CD4-positive, CD25-positive, alpha-beta regulatory T cell (primary cell): ENCODE measurements at regions not wholly inside any gene's neighbourhood (a gene's known extent, or its start where the extent isn't known, plus 50 kb on each side); places are given as distances from the start of the nearest gene placed in this dataset.

Source experiments
- ATAC-seq, 2 donors: fragments of 150-1000 bp; cut with Tn5 transposase; one replicate each; pipeline ENCODE4 v1.10.0; 2021; ENCODE audit warnings: low read depth in 2 of 2, moderate number of reproducible peaks in 2 of 2, moderate library complexity in 1 of 2
- DNase-seq, 3 donors: peaks; one replicate each; pipeline versions ENCODE4 v3.0.0 to v3.0.0-alpha.2; 2012 to 2022; ENCODE audit warnings: mixed read lengths in 1 of 3
- H3K27ac ChIP-seq: one replicate; pipeline ENCODE4 v1.7.0; 2013; ENCODE audit warnings: mild to moderate bottlenecking, low read length; ENCODE audit not compliant: insufficient read depth, poor library complexity, severe bottlenecking
- H3K27me3 ChIP-seq: one replicate; pipeline ENCODE4 v1.7.0; 2013; ENCODE audit warnings: low read length; ENCODE audit not compliant: control insufficient read depth, insufficient read depth
- H3K36me3 ChIP-seq: one replicate; pipeline ENCODE4 v1.7.0; 2013; ENCODE audit warnings: mild to moderate bottlenecking, low read length, moderate library complexity; ENCODE audit not compliant: control insufficient read depth, insufficient read depth
- H3K4me1 ChIP-seq: 2 replicates; pipeline ENCODE4 v1.7.0; 2013; ENCODE audit warnings: mild to moderate bottlenecking, low read length; ENCODE audit not compliant: insufficient read depth, control insufficient read depth, poor library complexity, severe bottlenecking
- H3K4me3 ChIP-seq: one replicate; pipeline ENCODE4 v1.7.0; 2013; ENCODE audit warnings: low read depth, mild to moderate bottlenecking, low read length, moderate library complexity
- H3K9me3 ChIP-seq, 2 experiments: 1 replicate in 1 of 2; 2 replicates in 1 of 2; pipeline ENCODE4 v1.7.0; 2013; ENCODE audit warnings: low read length in 2 of 2, mild to moderate bottlenecking in 1 of 2, moderate library complexity in 1 of 2; ENCODE audit not compliant: control insufficient read depth in 2 of 2
- H3K27ac Mint-ChIP-seq, 3 donors: one replicate each; pipeline ENCODE4 v1.8.0; 2020 to 2022; ENCODE audit warnings: mild to moderate bottlenecking in 3 of 3, mixed read lengths in 3 of 3, moderate library complexity in 2 of 3
- H3K27me3 Mint-ChIP-seq: one replicate; pipeline ENCODE4 v1.8.0; 2022; ENCODE audit warnings: mild to moderate bottlenecking, mixed read lengths
- H3K36me3 Mint-ChIP-seq: one replicate; pipeline ENCODE4 v1.8.0; 2020; ENCODE audit warnings: mixed read lengths
- H3K4me1 Mint-ChIP-seq, 4 donors: one replicate each; pipeline ENCODE4 v1.8.0; 2020 to 2022; ENCODE audit warnings: mixed read lengths in 4 of 4, mild to moderate bottlenecking in 1 of 4
- H3K4me3 Mint-ChIP-seq, 4 donors: one replicate each; pipeline ENCODE4 v1.8.0; 2020 to 2022; ENCODE audit warnings: mild to moderate bottlenecking in 4 of 4, mixed read lengths in 4 of 4, moderate library complexity in 3 of 4
- H3K9me3 Mint-ChIP-seq, 7 donors: one replicate each; pipeline ENCODE4 v1.8.0; 2020 to 2022; ENCODE audit warnings: mixed read lengths in 7 of 7, mild to moderate bottlenecking in 3 of 7, moderate library complexity in 2 of 7

DNA sequence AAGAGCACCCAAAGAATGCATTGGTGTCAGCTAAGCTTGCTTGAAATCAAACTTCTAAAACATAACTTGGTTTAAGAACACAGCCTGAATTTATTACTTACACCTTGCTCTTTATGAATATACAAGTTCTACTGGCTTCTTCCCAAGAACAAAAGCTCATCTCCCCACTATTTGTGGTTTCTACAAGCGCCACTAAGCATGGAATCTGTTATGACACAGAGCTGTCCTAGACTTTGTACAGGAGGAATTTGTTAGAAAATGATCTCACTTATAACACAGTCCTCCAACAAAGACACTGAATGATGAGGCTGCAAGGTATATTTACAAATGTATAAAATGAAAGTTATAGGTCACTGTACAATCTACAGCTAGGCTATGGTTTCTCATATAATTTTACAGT lies 452.1 kb downstream of the BCAT1 start:
- Mint-ChIP-seq H3K4me3 (no peak overlapping the region), H3K9me3 (peaks cover 0 to 10% (median 0%) of the 10 kb centered on the region in 7 donors), H3K4me1 (no peaks in the 10 kb centered on the region), H3K27ac (no peak overlapping the region), H3K27me3 (no peaks in the 10 kb centered on the region), H3K36me3 (no peaks in the 10 kb centered on the region)
- H3K36me3 ChIP-seq = no peaks in the 10 kb centered on the region
- H3K27ac ChIP-seq = no peak overlapping the region
- DNase-seq = no peak
- ATAC-seq = no peak
- no peaks in the 10 kb centered on the region for H3K27me3 ChIP-seq
- H3K4me1 ChIP-seq = no peaks in the 10 kb centered on the region
- no peak overlapping the region for H3K4me3 ChIP-seq
- H3K9me3 ChIP-seq = no peaks in the 10 kb centered on the region

DNA sequence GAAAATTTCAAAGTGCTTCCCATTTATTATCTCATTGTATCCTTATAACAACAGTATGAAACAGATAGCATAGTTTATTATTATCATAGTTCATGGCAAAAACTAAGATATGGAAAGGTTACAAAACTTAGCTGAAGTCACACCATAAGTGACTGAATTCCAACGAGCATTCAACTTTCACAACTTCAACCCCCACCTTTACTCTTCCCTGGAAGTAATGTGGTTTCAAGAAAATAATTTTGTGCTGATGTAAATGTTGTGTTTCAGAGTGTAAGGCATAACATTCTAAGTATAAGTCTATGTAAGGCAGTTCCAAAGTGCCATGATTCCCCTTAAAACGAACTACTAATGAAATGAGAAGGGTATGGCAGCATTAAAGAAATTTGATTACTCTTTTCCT lies 454.5 kb downstream of the BCAT1 start:
- Mint-ChIP-seq H3K4me1 (no peaks in the 10 kb centered on the region), H3K36me3 (no peaks in the 10 kb centered on the region), H3K9me3 (peaks cover 0 to 10% (median 2%) of the 10 kb centered on the region in 7 donors), H3K4me3 (no peak overlapping the region), H3K27ac (no peak overlapping the region), H3K27me3 (no peaks in the 10 kb centered on the region)
- Histone ChIP-seq H3K27me3 (no peaks in the 10 kb centered on the region), H3K9me3 (no peaks in the 10 kb centered on the region), H3K36me3 (no peaks in the 10 kb centered on the region), H3K4me3 (no peak overlapping the region), H3K27ac (no peak overlapping the region), H3K4me1 (no peaks in the 10 kb centered on the region)
- DNase-seq = no peak
- no peak for ATAC-seq

- Mint-ChIP-seq H3K4me3 (no peak overlapping the region), H3K4me1 (no peaks in the 10 kb centered on the region), H3K36me3 (no peaks in the 10 kb centered on the region), H3K27ac (no peak overlapping the region), H3K9me3 (peaks cover 0 to 6% (median 2%) of the 10 kb centered on the region in 7 donors), H3K27me3 (no peaks in the 10 kb centered on the region)
- Histone ChIP-seq H3K4me1 (no peaks in the 10 kb centered on the region), H3K27ac (no peak overlapping the region), H3K36me3 (no peaks in the 10 kb centered on the region), H3K9me3 (no peaks in the 10 kb centered on the region), H3K4me3 (no peak overlapping the region), H3K27me3 (no peaks in the 10 kb centered on the region)
- no peak for DNase-seq
- no peak for ATAC-seq
These were observed 456.9 kb downstream of the BCAT1 start for GRCh38 chr12:24491968-24492367.

GRCh38 chr12:24489939-24490338 lies 459.0 kb downstream of the BCAT1 start:
- Histone ChIP-seq H3K36me3 (no peaks in the 10 kb centered on the region), H3K4me1 (no peaks in the 10 kb centered on the region), H3K27ac (no peak overlapping the region), H3K9me3 (no peaks in the 10 kb centered on the region), H3K27me3 (no peaks in the 10 kb centered on the region), H3K4me3 (no peak overlapping the region)
- Mint-ChIP-seq H3K4me1 (no peaks in the 10 kb centered on the region), H3K27me3 (peaks cover 4% of the 10 kb centered on the region), H3K9me3 (peaks cover 0 to 4% (median 0%) of the 10 kb centered on the region in 7 donors), H3K27ac (no peak overlapping the region), H3K4me3 (no peak overlapping the region), H3K36me3 (no peaks in the 10 kb centered on the region)
- no peak for ATAC-seq
- no peak for DNase-seq

DNA sequence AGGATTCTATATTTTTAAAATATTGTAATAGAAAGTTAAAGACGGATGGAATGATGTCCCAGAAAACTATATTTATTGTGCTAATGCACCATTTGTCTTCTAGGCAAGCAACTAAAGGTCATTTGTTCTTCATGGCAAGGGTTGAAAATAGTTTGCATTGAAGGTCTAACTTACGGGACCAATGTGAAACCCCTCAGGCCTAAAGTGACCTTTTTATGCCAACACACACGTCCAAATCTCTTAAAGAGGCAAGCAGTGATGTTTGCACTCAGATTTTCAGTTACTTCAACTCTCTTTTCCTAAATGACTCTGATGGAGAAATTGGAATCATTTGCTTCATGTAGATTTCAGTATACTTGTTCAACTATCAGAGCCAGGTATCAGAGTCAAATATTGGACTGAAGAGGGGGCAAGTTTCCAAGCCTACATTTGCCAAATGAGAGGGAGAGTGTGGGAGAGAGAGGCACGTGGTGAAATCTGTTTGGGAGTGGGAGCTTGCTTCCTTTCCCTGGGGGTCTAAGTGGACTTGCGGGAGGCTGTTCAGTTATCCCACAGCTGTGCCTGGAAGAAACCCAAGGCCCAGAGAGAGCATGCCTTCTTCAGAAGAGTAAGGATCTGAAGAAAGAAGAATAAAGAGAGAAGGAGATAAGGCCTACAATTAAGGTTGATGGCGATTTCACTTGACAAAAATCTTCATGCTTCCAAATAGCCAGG lies 459.8 kb downstream of the BCAT1 start:
- H3K4me3 Mint-ChIP-seq = no peak overlapping the region
- DNase-seq (no peak), ATAC-seq (no peak)
- no peak overlapping the region for H3K27ac ChIP-seq
- no peaks in the 10 kb centered on the region for H3K36me3 Mint-ChIP-seq
- H3K9me3 ChIP-seq = no peaks in the 10 kb centered on the region
- H3K27me3 Mint-ChIP-seq = peaks cover 4% of the 10 kb centered on the region
- H3K4me3 ChIP-seq = no peak overlapping the region
- H3K4me1 ChIP-seq = no peaks in the 10 kb centered on the region
- peaks cover 0 to 4% (median 0%) of the 10 kb centered on the region in 7 donors for H3K9me3 Mint-ChIP-seq
- no peaks in the 10 kb centered on the region for H3K27me3 ChIP-seq
- H3K27ac Mint-ChIP-seq = no peak overlapping the region
- no peaks in the 10 kb centered on the region for H3K4me1 Mint-ChIP-seq
- no peaks in the 10 kb centered on the region for H3K36me3 ChIP-seq

- Mint-ChIP-seq H3K36me3 (no peaks in the 10 kb centered on the region), H3K9me3 (peaks cover 0 to 4% (median 0%) of the 10 kb centered on the region in 7 donors), H3K4me1 (no peaks in the 10 kb centered on the region), H3K27me3 (peaks cover 4% of the 10 kb centered on the region), H3K4me3 (no peak overlapping the region), H3K27ac (no peak overlapping the region)
- Histone ChIP-seq H3K4me3 (no peak overlapping the region), H3K36me3 (no peaks in the 10 kb centered on the region), H3K27me3 (no peaks in the 10 kb centered on the region), H3K4me1 (no peaks in the 10 kb centered on the region), H3K27ac (no peak overlapping the region), H3K9me3 (no peaks in the 10 kb centered on the region)
- ATAC-seq (no peak), DNase-seq (no peak)
These were observed 460.8 kb downstream of the BCAT1 start for GRCh38 chr12:24488091-24488596.

DNA sequence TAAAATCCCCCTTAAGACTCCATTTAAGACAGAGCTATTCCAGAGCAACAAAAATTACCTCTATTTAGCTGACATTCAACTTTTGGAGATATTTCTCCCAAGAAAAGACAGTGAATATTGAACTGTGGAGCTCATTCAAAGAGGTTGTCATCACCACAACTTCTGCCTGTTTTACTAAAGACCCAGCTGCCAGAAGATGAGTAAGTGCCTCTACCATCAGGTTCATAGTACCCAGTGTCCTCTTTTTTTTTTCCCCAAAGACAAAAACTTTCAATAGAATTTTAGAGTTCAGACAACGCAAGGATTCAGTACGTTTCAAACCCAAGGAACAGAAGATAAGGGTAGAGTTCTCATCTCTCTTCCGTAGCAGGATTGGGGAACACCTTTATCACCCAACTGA lies 461.3 kb downstream of the BCAT1 start:
- H3K27me3 Mint-ChIP-seq = peaks cover 4% of the 10 kb centered on the region
- H3K27ac Mint-ChIP-seq = no peak overlapping the region

DNA sequence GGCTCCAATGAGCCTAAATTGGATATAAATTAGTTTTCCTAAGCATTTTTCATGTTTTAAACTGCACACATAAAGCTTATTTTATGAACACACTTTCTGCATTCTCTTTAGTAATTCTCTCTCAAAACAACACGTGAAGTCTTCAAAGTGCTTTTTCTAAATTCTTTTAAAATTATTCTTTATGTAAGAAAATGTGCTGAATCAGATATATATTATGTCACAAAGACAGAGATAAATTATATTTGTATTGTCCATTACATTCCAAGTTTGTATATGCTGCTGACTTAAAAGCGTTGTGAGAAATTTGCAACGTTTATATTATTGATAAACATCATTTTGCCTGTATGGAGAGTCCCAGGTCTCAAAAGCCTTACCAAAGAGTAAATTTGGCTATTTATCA lies 465.2 kb downstream of the BCAT1 start:
- ATAC-seq (no peak), DNase-seq (no peak)
- Histone ChIP-seq H3K27ac (no peak overlapping the region), H3K27me3 (no peaks in the 10 kb centered on the region), H3K4me3 (no peak overlapping the region), H3K9me3 (no peaks in the 10 kb centered on the region), H3K4me1 (no peaks in the 10 kb centered on the region), H3K36me3 (no peaks in the 10 kb centered on the region)
- H3K36me3 Mint-ChIP-seq = no peaks in the 10 kb centered on the region
- peaks cover 0 to 8% (median 1%) of the 10 kb centered on the region in 7 donors for H3K9me3 Mint-ChIP-seq
- no peak overlapping the region for H3K27ac Mint-ChIP-seq
- H3K4me3 Mint-ChIP-seq = no peak overlapping the region
- H3K27me3 Mint-ChIP-seq = peaks cover 4% of the 10 kb centered on the region
- H3K4me1 Mint-ChIP-seq = no peaks in the 10 kb centered on the region

More for the DNA sequence above, 461.3 kb downstream of the BCAT1 start:
- Mint-ChIP-seq H3K4me3 (no peak overlapping the region), H3K36me3 (no peaks in the 10 kb centered on the region), H3K9me3 (peaks cover 0 to 4% (median 0%) of the 10 kb centered on the region in 7 donors), H3K4me1 (no peaks in the 10 kb centered on the region)
- Histone ChIP-seq H3K4me1 (no peaks in the 10 kb centered on the region), H3K27ac (no peak overlapping the region), H3K36me3 (no peaks in the 10 kb centered on the region), H3K27me3 (no peaks in the 10 kb centered on the region), H3K4me3 (no peak overlapping the region), H3K9me3 (no peaks in the 10 kb centered on the region)
- no peak for ATAC-seq
- DNase-seq = no peak
